H7 (cell line): ENCODE measurements at regions not wholly inside any gene's neighbourhood (a gene's known extent, or its start where the extent isn't known, plus 50 kb on each side); places are given as distances from the start of the nearest gene placed in this dataset.

Source experiments
- DNase-seq: peaks from one replicate; pipeline ENCODE4 v3.0.0; 2012
- H3K27me3 ChIP-seq: 2 replicates; pipeline ENCODE4 v1.6.0; 2011; ENCODE audit warnings: mild to moderate bottlenecking, low read length; ENCODE audit not compliant: control insufficient read depth, insufficient read depth
- H3K36me3 ChIP-seq: replicated peaks from 2 replicates; pipeline ENCODE4 v1.5.1; 2011; ENCODE audit warnings: low read length; ENCODE audit not compliant: control insufficient read depth, insufficient read depth
- H3K4me3 ChIP-seq: 2 replicates; pipeline ENCODE4 v1.5.1; 2011; ENCODE audit warnings: low read depth, mild to moderate bottlenecking, control low read depth, low read length, moderate library complexity; ENCODE audit not compliant: insufficient read depth

DNA sequence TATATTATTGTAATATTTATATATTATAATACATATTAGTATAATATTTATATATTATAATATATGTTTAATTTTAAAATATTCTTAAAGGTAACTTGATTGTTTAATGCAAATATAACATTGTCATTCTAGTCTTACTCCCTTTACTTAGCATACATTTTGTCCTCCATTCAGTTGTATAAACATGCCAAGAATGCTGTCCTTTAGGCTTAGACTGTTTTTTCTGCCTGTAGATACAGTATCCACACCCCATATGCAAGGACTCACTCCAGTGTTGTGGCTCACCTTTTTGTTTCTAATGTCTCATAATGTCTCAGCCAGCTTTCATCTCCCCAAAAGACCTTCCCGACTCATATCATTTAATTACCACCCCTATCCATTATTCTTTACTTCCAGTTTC is 2110.0 kb downstream of the PCDH7 start:
- H3K27me3 ChIP-seq = no peaks in the 10 kb centered on the region
- no peak for DNase-seq
- H3K36me3 ChIP-seq = no peaks in the 10 kb centered on the region
- no peak overlapping the region for H3K4me3 ChIP-seq

DNA sequence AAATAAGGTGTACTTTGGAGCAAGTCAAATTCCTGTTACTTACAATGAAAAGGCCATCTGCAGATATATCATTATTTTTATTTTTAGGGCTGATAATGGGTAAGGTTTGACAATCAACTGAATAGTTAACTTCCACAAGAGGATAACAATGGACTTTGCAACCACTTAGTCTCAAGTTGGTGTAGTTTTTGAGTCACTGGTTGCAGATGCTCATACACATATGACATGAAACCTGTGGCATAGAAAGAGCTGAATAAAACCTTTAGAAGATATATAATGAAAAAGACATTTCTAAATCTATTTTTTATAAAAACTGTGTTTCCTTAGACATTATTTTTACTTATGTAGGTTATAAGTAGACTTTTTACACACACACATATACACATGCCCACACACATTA is 2110.9 kb downstream of the PCDH7 start:
- Histone ChIP-seq H3K27me3 (no peaks in the 10 kb centered on the region), H3K4me3 (no peak overlapping the region), H3K36me3 (no peaks in the 10 kb centered on the region)
- DNase-seq = no peak

DNA sequence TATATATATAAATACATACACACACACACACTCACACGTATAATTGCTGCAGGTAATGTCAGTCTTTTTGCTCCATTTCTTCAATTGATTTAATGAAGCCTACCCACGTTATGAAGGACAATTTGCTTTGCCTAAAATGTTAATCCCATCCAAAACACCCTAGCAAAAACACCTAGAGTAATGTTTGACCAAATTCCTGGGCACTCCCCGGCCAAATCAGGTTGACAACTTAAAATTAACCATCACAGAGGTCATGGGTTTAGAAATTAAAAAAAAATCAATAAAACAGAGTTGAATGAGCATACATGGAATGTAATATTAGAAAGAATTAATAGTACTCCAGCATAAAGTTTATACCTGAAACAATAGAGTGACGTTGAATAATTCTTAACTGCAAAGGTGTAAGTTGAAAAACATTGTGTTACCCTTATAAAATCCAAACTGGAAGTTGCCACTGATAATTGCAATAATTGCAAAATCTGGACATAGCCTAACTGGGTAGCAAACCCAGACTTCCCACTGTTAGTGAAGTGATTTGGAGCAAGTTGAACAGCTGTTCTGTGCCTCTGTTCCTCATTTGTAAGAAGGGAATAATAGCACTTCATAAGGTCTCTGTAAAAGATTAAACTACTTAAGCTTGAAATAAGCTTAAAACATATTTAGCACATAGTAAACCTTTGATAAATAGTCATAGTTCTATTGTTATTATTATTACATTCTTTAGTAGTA is 2120.5 kb downstream of the PCDH7 start:
- Histone ChIP-seq H3K36me3 (no peaks in the 10 kb centered on the region), H3K4me3 (no peak overlapping the region), H3K27me3 (no peaks in the 10 kb centered on the region)
- DNase-seq = no peak

DNA sequence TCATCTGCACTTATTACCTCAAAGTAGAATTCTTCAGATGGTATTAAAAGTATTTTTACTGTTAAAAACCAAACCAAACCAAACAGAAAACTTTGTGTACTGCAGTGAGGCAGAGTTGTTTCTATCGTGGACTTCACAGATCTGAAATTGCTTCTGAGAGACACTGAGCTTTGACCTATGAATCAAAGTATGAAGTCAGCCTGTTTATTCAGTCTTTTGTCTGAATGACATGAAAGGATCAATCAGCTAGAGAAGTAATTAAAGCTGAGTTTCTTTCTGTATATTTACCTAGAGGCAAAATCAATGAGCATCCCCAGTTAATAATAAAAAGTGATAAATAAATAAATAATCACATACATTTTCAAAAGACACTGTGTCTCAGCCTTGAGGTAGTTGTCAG is 2121.0 kb downstream of the PCDH7 start:
- no peak for DNase-seq
- H3K27me3 ChIP-seq = no peaks in the 10 kb centered on the region
- H3K36me3 ChIP-seq = no peaks in the 10 kb centered on the region
- no peak overlapping the region for H3K4me3 ChIP-seq

DNA sequence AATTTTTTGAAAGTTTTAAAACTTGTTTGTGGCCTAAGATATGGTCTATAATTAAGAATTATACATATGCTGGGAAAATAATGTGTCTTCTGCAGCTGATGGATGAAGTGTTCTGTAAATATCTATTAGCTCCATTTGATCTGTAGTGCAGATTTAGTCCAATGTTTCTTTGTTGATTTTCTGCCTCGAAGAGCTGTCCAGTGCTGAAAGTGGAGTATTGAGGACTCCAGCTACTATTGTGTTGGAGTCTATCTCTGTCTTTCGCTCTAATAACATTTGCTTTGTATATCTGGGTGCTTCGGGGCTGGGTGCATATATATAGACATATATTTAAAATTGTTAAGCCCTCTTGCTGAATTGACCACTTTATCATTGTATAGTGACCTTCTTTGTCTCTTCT is 2127.3 kb downstream of the PCDH7 start:
- no peak overlapping the region for H3K4me3 ChIP-seq
- DNase-seq = no peak
- no peaks in the 10 kb centered on the region for H3K36me3 ChIP-seq
- H3K27me3 ChIP-seq = no peaks in the 10 kb centered on the region

DNA sequence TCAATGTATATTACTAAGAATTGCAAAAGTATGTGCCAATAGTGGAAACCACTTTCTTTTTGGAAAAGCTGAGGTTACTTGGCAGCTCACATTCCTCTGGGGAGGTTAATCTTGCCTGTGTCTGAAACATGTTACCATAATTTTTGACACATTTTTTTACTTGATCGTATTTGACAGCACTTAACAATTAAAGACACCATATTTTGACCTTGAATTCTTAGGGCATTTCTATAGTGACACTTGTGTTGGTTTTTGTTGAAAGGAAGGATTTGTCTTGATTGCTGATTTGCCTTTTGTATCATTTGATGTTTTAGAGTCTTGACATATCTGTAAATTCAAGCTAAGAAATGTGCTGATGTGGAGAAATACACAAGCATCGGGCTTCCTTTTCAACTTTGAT is 2135.5 kb downstream of the PCDH7 start:
- no peak for DNase-seq
- Histone ChIP-seq H3K27me3 (no peaks in the 10 kb centered on the region), H3K4me3 (no peak overlapping the region), H3K36me3 (no peaks in the 10 kb centered on the region)

DNA sequence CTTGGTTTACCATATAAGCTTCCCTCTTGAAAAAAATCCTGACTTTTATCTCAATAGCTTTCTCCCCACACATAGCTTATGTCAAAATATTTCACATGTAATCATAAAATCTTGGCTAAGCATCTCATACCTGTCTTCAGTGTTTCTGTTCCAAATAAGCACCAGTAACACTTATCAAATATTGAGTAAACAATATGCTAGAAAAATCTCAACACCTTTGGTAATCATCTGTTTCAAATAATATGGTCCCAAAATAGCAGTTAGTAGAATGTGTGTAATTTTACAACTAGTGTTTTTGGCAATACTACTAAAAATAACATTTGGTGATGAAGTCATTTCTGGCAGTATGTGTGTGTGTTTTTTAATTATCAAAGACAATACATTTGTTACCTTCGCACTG is 2138.2 kb downstream of the PCDH7 start:
- DNase-seq = no peak
- Histone ChIP-seq H3K27me3 (no peaks in the 10 kb centered on the region), H3K36me3 (no peaks in the 10 kb centered on the region), H3K4me3 (no peak overlapping the region)

DNA sequence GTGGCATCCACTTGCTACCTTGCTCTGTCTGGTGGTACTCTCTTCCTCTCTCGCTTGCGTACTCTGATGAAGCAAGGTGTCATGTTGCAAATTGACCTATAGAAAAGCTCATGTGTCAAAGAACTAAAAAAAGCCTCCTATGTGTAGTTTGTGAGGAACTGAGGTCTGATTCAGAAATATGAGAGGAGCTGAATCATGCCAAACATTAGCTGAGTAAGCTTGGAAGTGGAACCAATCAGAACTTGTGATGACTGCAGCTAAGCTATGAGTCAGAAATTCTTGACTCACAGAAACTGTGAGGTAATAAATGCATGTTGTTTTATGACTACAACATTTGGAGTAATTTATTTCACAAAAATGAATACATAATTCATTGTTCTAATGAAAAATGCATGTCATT is 2138.8 kb downstream of the PCDH7 start:
- H3K4me3 ChIP-seq = no peak overlapping the region
- H3K27me3 ChIP-seq = no peaks in the 10 kb centered on the region
- no peak for DNase-seq
- no peaks in the 10 kb centered on the region for H3K36me3 ChIP-seq

DNA sequence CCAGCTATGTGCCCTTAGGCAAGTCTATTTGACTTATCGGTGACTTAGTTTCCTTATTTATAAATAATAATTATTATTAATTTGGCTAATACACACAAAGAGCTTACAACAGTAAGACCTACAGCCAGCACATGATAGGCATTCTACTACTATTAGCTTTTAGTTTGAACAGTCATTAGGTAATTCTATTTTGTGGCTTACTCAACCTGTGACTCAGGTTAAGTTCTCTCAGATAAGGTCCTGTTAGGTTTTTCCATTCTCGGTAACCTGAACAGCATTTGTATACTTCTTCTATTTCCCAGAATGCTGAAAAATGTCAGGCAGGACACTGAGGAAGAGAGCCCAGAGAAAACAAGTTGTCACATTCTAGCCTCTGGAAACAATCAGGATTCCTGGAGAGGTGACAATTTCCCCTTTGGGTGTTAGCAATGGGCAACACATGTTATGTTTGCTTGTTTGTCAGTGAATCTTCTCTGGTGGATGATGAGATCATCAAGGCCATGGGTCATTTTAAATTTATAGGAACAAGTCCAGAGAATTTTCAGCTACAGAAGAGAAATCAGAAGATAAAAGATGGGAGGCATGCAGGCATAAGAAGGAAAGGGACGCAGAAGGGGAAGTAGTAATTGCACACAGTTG is 2144.7 kb downstream of the PCDH7 start:
- H3K4me3 ChIP-seq = no peak overlapping the region
- H3K27me3 ChIP-seq = no peaks in the 10 kb centered on the region
- no peak for DNase-seq
- no peaks in the 10 kb centered on the region for H3K36me3 ChIP-seq

DNA sequence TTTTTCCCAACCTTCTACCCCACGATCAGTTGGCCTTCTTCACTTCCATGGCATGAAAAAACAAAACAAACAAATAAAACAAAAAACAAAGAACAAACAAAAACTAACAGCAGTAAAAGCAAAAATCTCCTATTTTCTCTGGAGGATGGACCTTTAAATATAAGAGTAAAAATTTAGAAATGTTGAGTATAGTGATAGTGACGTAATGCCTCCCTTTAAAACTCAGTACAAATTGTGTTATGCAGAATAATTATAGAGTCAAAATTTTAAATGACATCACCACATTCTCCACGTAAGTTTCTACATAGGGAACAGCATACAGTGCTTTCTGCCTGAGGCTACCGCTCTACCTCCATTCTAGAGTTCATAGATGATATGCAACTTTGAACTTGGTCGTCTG is 2156.4 kb downstream of the PCDH7 start:
- H3K36me3 ChIP-seq = no peaks in the 10 kb centered on the region
- H3K4me3 ChIP-seq = no peak overlapping the region
- H3K27me3 ChIP-seq = no peaks in the 10 kb centered on the region
- no peak for DNase-seq

DNA sequence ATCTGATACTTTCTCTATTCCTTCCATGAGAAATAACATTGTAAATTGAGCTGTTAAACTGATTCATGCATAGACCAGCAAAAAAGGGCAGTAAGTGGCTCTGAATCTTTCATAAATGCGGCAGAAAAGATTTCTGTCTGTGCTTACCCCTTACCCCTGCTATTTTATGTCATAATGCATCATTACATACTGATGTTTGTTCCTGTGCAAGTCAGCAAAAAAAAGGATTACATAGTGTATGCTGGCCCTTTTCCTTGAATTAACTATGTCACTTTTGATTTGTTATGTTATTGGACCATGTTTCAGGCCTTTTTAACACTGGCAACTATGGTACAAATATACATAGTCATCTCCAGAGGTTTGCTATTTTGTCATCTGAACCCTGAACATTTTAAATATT is 2159.7 kb downstream of the PCDH7 start:
- DNase-seq = no peak
- no peak overlapping the region for H3K4me3 ChIP-seq
- no peaks in the 10 kb centered on the region for H3K27me3 ChIP-seq
- H3K36me3 ChIP-seq = no peaks in the 10 kb centered on the region

DNA sequence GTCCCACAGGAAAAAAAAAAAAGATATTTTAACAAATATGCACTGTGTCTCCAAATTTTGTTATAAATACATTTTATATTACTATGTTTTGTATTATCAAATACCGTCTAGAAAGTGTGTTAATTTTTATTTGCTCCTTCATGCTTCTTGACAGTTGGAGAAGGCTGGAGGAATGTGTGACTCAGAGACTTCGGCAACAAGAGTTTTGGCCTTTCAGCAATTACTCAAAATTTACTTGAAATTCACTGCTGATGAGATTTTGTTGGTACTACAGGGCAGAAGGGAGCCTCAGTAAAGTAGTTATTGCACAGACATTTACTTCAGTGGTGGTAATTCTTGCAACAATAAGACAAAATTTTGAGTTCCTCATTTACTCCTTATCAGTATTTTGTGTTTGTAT is 2164.0 kb downstream of the PCDH7 start:
- Histone ChIP-seq H3K36me3 (no peaks in the 10 kb centered on the region), H3K4me3 (no peak overlapping the region), H3K27me3 (no peaks in the 10 kb centered on the region)
- no peak for DNase-seq

DNA sequence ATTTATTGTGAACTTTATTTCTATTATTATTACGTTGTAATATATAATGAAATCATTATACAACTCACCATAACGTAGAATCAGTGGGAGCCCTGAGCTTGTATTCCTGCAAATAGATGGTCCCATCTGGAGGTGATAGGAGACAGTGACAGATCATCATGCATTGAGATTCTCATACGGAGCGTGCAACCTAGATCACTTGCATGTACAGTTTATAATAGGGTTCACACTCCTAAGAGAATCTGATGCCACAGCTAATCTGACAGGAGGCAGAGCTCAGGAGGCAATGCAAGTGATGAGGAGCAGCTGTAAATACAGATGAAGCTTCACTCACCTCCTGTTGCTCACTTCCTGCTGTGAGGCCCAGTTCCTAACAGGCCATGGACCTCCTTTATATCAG is 2170.2 kb downstream of the PCDH7 start:
- H3K4me3 ChIP-seq = no peak overlapping the region
- H3K27me3 ChIP-seq = no peaks in the 10 kb centered on the region
- DNase-seq = no peak
- H3K36me3 ChIP-seq = no peaks in the 10 kb centered on the region

DNA sequence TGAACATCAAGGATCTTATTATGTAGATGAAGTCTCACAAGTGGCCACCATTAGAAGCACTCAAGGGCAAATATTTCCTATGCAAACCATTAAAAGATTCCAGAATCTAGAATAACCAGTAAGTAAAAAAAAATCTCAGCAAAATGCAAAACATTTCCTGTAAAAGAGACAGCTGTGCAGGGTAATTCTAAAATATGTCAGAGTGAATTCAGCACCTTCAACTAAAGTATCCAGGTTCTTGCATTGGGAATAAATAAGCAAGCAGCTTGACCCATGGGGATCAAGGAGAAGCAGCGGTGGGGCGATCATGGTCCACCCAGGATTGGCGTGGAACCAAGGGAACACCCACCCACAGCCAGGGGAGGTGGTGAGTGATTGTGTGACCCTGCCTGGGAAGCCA is 2188.9 kb downstream of the PCDH7 start:
- no peaks in the 10 kb centered on the region for H3K36me3 ChIP-seq
- DNase-seq = no peak
- H3K27me3 ChIP-seq = no peaks in the 10 kb centered on the region
- H3K4me3 ChIP-seq = no peak overlapping the region

DNA sequence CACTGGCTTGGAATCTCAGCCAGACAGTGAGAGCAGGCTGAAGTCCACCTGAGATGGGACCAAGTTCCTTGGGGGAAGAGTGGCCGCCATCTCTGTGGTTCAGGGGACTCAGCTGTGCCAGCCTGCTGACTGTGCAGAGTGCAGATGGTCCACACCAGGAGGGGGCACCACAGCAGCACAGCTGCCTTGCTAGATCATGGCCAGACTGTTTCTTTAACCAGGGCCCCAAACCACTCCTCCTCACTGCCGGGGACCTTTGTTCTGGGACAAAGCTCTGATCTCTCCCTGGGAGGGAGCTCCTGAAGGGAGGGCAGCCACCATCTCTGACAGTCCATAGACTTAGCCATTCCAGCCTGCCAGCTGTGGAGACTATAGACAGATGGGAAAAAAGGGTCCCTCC is 2189.6 kb downstream of the PCDH7 start:
- Histone ChIP-seq H3K4me3 (no peak overlapping the region), H3K36me3 (no peaks in the 10 kb centered on the region), H3K27me3 (no peaks in the 10 kb centered on the region)
- no peak for DNase-seq

DNA sequence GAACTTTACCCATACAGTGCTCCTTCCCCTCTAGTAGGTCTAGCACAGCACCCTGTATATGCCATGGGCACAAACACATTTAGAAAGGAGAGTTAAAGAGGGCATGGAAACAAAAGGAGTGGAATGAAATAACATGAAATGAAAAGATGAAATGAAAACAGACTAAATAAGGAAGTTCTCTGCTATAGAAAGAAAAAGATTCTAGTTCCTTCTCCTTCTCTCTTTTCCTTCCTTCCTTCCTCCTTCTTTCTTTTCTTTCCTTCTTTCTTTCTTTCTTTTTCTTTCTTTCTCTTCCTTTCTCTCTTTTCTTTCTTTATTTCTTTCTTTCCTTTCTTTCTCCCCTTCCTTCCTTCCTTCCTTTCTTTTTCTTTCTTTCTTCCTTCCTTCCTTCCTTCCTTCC is 2197.4 kb downstream of the PCDH7 start:
- no peak for DNase-seq
- H3K4me3 ChIP-seq = no peak overlapping the region
- no peaks in the 10 kb centered on the region for H3K27me3 ChIP-seq
- H3K36me3 ChIP-seq = no peaks in the 10 kb centered on the region
